NCI-H1694 treated with DMSO at 0.1 percent for 48 hours (cell line): ENCODE measurements at regions not wholly inside any gene's neighbourhood (a gene's known extent, or its start where the extent isn't known, plus 50 kb on each side); places are given as distances from the start of the nearest gene placed in this dataset.

Experiments
- DNase-seq: peaks from one replicate; lab custom pipeline; 2025; lab: John Stamatoyannopoulos, UW

DNA sequence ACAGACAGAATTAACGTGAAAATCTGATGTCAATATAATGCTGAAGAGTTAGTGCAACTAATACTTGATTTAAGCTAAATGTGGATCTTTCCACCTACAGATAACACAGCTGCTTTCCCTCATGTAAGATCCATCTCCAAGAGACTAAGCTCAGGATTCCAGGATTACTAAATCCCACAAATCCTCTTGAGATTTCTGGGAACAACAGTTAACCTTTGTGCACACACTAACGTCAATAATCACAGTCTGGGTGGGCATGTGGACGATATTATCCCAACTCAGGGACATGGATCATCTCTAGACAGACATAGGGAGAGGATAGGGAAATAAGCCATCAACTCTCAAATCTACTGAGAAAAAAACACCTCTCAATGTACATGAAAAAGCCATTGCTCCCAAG is 432.6 kb downstream of the SATB2 start:
- DNase-seq, result no peak

DNA sequence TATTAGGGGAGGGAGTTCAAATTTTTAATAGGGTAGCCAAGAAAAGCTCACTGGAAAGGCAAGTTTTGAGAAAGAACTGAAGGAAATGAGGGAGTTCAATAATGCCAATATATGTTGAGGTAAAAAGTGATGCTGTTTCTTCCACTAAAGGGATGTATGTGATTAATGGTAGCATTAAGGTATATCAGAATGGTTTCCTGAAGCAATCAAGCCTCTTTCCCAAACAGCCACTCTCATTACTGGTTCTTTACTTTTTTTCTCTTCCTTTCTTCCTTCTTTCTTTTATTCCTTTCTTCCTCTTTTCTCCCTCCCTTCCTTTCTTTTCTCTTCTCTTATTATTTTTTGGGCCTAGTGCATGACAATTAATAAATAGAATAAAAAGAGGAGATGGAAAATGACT is 433.5 kb downstream of the SATB2 start:
- no peak for DNase-seq

DNA sequence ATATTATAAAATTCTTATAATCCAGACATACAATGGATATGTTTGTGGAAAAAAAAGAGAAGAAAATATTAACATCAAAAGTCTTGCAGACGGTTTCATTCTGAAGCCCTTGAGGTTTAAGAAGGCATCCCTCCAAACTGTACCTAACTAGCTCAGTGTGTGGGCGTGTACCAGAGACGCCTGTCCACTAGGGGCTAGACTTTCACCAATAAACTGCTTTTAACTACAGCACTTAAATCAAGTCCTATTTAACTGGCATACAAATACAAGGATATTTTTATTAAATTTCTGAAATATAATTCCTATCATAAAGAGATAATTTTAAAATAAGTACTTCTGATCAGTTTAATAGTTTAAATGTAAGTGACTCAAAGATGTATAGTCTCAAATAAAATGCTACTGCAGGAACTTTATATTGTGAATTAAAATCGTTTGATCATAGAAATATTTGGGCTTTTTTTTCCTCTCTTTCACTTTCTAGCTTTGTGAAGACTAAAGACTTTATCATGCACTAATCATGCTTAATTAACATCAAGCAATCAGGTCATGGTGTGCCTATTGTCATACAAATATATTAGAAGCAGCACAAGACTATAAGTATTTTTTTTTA is 437.7 kb downstream of the SATB2 start:
- DNase-seq, result peak; percentile 20

DNA sequence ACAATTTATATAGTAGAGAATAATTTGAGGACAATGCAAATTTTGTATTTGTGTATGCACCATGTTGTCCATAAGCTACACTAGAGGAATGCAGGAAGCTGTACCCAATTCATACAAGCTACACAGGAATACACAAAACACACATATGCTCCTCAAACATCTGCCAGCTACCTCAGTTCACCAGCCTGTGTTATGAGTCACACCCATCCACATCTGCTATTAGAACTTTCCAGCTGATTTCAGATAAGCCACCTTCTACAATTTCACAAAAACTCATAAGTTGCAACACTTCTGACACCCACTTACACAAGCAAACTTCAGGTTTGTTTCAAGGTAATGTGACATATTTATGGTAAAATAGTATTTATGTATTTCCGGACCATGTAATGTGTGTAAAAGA is 438.9 kb downstream of the SATB2 start:
- no peak for DNase-seq

DNA sequence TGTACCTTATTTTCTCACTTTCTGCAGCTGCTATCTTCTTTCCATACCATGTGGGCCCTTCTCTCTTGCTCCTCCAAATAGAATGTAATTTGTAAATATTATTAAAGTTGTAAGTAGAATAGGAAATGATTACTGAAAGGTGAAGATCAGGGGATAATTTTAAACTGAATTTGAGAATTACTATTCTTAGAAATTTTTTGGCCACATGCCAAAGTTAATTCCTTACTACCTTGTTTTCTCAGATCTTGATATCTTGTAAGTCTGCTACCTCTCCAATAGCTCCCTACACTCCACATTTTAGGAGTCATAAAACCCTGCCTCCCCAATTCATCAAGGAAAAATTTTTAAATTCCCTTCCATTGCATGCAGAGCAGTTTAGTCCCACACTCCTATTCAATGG is 442.7 kb downstream of the SATB2 start:
- no peak for DNase-seq

DNA sequence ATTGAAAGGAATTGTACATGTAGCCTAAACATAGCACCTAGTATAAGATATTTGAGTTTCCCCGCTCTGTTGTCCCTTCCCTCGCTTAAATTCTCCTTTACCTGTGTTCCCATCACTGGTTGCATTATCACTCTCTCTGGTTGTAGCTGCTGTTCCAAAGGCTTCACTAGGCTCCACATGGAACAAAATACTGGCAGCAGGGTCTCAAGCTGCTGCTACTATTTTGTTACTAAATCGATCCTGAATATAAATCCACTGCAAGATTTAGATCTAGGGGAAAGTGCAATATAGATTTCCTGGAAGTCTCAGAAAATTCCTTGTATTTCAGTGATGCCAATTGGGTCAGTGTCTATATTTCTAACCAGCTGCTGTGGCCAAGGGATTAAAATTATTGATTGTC is 443.5 kb downstream of the SATB2 start:
- no peak for DNase-seq

DNA sequence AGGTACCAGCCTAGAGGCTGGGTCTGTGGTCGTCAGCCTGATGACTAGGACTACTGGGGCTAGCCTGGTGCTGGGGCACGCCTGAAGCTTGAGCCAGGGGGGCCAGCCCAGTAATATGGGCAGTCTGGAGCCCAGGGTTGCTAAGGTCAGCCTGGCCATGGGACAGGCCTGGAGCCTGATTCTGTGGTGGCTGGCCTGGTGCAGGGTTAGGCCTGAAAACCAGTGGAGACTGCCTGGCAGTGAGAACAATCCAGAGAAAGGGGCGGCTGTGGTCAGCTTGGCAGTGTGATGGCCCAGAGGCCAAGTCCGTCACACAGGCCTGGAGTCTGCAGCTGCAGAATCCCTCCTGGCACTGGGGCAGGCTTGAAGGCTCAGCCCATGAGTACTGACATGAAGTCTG is 445.8 kb downstream of the SATB2 start:
- no peak for DNase-seq

DNA sequence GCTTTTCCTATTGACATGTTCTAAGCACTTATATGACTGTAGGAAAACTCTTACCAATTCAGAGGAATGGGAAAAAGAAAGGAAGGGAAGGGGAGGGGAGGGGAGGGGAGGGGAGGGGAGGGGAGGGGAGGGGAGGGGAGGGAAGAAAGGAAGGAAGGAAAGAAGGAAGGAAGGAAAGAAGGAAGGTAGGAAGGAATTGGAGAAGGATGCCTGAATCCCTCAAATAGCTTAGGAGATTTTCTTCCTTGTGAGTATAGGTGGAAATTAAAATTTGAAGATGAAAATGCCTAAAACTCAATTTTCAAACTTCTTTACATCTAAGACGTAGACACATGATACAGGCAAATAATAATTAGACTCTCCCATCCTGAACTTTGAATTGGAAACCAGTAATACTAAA is 463.1 kb downstream of the SATB2 start:
- DNase-seq, result no peak

DNA sequence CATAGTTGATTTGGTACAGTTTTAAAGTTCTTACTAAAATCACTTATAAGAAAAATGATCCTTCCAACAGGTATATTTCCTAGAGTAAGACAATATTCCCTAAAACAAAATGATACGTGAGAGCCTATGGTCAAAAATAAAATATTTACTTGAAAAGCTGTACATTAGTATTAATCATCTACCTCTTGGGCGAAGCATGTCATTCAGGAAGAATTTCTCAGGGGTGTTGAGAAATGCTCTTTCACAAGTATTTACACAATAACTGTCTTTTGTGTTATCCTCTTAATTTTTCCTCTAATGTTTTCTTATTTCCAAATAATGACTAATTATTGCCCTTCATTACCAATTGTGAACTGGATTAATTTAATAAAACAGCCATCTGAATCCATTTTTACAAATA is 466.3 kb downstream of the SATB2 start:
- no peak for DNase-seq

DNA sequence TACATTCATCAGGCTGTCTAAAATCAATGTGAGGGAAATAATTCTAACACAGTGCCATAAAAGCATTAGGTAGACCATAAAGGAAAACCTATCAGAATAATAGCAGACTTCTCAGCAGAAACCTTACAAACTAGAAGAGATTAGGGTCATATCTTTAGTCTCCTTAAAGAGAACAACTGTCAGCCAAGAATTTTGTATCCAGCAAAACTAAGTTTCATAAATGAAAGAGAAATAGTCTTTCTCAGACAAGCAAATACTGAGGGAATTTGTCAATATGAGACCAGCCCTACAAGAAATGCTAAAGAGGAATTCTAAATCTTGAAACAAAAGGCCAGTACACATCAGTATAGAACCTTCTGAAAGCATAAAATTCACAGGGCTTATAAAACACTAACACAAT is 482.0 kb downstream of the SATB2 start:
- no peak for DNase-seq

DNA sequence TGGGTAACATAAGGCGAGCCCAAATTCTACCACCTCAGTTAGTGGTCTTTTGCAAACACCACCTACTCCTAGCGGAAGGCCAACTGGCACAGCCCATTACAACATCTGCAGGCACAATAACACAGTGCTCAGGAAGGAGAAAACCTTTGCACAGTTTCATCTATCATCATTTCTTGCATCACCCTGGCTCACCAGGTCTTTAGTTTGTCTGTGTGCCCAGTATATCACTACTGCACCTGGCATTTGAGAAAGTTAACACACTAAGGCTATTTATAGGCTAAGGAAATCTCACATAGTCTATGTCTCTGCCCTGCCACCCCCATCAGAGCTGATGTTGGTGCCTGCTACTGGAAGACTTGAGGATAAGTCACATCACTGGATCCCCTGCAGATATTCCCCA is 484.0 kb downstream of the SATB2 start:
- DNase-seq, result no peak

DNA sequence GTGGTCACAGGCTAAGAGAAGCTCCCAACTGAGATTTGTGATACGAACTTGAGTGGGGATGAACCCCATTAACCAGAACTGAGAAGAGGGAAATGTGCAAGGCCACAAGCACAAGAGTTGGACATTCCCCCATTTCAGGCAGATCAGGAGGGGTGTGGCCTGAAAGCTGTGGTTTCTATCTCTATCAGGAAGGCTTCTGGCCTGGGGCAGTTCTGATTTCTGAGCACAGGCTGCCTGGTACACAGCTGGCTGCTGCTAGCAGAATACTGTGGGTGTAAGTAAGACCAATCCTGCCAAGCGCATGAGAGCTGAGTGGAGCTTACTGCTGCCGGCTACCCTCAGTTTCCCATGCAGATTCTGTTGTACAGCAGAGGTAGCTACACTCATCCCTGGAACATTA is 484.6 kb downstream of the SATB2 start:
- no peak for DNase-seq

DNA sequence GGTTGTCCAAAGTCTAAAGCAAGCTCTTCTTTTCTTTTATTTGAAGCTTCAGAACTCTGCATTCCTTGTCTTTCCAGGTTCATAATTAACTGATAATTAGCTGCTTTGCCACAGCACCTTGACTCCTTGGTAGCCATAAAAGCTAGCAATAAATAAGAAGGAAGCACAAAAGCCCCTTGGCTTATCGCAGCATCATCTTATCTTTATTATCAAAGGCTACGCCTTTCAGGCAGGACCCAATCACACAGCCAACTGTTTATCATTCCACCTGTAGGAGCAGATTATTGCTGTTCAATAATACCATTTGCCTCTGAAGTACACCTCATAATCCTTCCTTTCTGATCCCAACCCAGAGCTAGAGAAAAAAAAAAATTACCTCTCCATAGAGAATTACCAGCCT is 489.2 kb downstream of the SATB2 start:
- no peak for DNase-seq

DNA sequence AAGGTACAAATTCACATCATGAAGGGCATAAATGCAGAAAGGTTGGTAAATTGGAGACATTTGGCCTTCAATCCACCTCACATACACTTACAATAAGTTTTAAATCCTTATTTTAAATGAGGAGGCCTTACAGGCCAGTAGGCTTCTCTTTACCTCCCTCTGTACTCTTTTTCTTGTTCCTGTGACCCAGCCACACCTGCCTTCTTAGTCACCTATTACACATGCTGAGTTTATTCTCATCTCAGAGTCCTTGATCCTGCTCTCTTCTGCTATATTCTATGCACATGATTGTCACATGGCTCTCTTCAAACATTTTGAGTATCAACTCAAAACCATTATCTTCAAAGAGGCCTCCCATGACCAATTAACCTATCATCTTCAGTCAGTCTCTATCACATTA is 491.5 kb downstream of the SATB2 start:
- no peak for DNase-seq

DNA sequence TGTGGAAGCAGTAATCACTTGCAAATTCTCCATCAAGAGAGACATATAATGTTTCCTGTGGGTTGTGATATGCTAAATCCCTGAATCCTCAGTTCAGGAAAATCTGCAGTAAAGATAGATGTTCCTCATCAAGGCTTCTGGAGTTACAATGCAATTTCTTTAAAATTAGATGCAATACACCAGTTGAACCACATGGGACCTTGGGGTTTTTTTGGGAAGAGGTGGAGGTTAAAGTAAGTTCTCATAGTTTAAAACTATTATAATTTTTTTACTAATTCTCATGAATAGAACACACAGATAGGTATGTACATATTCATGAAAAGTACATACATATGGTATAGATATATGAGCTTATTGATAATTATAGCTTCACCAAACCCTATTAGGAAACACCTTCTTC is 496.2 kb downstream of the SATB2 start:
- DNase-seq, result no peak

DNA sequence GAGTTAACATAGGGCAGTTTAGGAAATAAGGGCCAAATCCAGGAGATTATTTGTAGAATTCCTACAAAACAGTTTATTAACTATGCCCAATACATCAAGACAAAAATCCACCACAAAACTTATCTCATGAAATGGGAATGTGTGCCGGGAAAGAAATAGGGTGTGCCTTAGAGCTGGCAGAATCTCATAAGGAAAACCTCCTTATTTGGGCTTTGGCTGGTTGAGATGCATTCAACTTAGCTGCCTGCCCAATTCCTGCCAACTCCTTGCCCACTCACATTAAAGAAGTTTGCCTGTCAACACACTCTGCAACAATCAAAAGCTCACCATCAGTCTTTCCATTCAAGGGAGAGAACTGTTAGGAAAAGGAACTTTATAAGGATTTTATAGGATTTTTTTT is 500.6 kb downstream of the SATB2 start:
- DNase-seq, result no peak

DNA sequence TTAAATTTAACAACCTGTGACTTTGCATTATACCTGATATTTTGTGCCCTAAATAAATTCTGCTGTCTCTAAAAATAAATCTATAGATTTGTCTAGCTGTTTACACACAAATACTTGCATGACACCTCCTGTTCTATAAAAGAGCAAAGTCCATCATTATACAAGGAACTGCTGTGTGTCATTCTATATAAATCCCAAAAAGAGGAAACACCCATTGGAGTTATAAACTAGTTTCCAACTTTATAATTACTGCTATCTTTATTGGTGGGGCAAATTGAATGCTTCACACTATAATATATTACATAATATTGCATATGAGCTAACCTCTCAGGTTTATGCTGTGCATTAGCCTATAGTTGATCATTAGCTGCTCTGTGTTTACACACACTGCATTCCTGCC is 504.4 kb downstream of the SATB2 start:
- DNase-seq, result no peak

DNA sequence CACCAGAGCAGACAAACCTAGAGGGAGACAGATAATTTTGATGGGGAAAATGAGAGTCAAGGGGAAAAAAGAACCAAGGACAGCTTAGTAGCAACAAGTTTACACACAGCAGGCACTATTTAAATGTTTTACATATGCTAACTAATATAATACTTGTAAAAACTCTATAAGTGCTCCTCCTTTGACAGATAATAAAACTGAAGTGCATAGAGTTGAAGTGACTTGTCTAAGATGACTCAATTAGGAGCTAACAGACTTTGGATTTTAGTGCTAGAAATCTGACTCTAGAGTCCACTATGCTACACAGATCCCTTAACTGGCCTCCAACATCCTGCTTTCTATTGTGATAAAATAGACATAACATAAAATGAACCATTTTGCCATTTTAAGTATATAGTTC is 506.9 kb downstream of the SATB2 start:
- no peak for DNase-seq

DNA sequence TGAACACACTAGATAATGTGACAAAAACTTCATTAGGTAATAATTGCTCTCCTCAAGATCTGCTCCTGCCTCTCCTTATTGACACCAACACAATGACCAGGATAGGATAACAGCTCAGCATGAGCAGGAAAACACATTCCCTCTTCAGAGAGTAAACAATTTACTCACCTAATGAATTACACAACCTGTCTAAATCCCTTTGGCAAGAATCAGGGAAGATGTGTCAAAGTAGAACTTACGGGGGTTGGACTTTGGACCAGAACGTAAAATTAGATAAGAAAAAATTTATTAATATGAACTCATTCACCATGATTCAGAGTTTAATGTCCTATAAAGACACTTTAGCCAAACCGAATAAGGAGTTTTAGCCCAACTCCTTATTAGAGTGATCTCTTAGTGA is 512.2 kb downstream of the SATB2 start:
- DNase-seq, result no peak

DNA sequence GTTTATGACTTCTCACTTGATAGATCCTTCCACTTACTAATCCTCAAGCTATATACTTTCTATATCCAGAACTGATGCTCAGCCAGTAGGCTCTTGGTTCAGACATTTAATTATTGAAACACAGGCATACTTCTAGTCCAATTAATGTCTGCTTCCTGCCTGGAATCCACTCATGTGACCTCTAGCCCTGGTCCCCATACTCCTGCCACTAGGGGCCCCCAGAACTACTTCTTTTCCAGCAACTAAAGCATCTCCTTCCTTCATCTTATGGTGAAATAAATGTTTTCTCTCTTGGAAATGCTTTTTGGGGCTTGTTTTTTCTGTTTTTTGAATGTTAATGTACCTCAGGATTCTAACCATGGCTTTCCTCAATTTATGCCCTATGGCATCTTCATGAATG is 527.6 kb downstream of the SATB2 start:
- DNase-seq, result no peak

DNA sequence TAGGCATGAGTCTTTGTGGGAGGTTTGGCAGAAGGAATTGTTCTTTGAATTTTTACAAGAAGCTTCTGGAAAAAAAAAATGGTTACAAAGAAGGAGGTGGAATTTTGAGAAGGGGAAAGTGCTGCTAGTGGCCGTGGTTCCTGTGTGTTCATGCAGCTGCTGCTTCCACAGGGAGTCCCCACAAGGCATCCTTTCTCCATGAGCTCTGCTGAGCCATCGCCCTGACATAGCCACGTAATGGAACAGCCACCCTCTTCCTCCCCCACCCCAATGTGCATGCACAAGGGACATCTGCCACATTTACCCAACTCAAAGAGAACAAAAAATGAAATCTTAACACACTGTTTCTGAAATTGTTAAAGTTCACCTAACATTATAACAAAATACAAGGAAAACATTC is 529.7 kb downstream of the SATB2 start:
- no peak for DNase-seq

DNA sequence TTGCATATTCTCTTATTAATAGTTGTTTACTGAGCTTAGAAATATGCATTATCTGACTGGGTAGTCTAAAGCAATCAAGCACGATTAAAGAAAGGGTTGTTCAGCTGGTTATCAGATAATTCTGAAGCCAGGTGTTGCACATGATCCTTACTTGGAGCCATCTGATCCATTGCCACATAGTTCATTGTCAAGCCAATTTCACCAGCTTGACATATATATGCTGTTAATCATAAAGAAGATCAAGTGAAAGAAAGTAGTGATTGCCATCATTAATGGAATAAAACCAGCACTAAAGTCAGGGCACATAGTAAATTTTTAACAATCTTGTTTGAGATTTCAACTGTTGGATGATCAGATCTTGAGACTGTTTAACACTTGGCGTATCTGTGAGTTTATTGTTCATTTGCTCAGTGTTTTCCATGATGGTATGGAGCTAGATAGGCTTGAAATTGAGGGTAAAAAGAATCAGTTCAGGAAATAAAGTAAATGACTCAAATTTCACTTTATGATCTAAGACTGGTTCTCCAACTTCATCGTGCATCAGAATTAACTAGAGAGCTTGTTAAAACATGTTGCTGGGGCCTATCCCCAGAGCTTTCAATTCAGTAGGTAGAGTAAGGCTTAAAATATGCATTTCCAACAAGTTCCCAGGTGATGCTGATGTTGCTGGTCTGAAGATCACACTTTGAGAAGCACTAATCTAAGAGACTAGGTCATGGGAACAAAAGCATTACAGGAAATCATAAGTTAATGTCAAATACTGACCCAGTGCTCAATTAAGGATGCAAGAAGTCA is 539.6 kb downstream of the SATB2 start:
- DNase-seq, result no peak

DNA sequence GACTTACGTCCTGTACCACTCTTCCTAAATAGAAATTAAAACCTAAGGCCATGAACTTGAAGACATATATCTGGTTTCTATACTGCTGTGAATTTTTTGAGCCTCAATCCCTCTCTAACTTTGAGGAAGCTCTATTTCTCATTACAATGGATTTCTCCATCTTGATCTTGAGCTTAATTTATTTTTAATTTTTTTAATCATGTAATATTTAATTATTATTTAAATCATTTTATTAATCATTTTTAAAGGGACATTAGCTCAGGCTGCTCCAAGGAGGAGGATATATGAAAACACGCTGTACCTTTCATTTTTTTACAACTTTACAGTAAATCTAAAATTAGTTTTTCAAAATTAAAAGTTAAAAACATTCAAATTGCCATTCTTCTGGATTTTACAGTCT is 540.5 kb downstream of the SATB2 start:
- DNase-seq, result no peak

DNA sequence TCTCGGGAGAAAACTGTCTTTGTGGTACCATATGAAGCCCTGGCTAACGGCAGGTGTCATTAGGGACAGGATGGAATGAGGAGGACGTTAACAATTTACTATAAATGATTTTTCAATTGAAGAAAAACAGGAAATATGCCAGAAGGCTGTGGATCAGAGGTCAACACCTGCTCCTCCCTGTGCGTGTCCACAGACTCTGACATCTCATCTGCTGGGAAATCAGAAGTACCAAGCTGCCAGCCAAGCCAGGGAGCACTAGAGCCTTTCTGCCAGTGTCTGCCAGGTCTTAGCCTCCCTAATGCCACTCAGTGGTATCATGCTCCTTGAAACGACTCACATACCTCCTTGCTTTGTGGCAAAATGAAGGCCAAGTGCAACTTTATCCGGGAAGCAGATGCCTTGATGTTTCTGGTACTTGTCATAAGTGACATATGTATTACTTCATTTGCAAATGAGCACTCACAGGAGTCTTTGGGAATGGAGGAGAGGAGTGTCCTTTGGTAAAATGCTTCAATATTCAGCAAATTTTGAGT is 541.1 kb downstream of the SATB2 start:
- no peak for DNase-seq
